HUDEP-2 (cell line): ENCODE measurements at regions not wholly inside any gene's neighbourhood (a gene's known extent, or its start where the extent isn't known, plus 50 kb on each side); places are given as distances from the start of the nearest gene placed in this dataset.

ENCODE experiments used
- DNase-seq, 76 experiments: peaks; one replicate each; lab custom pipeline; 2025; ENCODE audit not compliant: unreplicated experiment in 76 of 76; lab: John Stamatoyannopoulos, UW

- DNase-seq: no peak
Measured at GRCh38 chr6:43970068-43970912, 157.0 kb downstream of the MRPL14 start.

GRCh38 chr6:43969158-43969981 is 157.9 kb downstream of the MRPL14 start:
- DNase-seq: peak in 45 of 76 experiments; percentile 21 to 77 (median 52)

GRCh38 chr6:43968110-43968965 is 158.9 kb downstream of the MRPL14 start:
- no peak for DNase-seq

- DNase-seq: no peak
Measured at GRCh38 chr6:43967719-43968091, 159.5 kb downstream of the MRPL14 start.

GRCh38 chr6:43966853-43967718 is 160.2 kb downstream of the MRPL14 start:
- DNase-seq: no peak

GRCh38 chr6:43966374-43966658 is 160.9 kb downstream of the MRPL14 start:
- DNase-seq: no peak

GRCh38 chr6:43965628-43966373 is 161.5 kb downstream of the MRPL14 start:
- DNase-seq: no peak

- DNase-seq: no peak
Measured at GRCh38 chr6:43964659-43965570, 162.3 kb downstream of the MRPL14 start.

- no peak for DNase-seq
Measured at GRCh38 chr6:43963877-43964658, 163.2 kb downstream of the MRPL14 start.

- peak in 3 of 76 experiments; percentile 16 to 35 (median 25) for DNase-seq
Measured at GRCh38 chr6:43963203-43963602, 164.0 kb downstream of the MRPL14 start.

- DNase-seq: no peak
Measured at GRCh38 chr6:43962458-43962857, 164.8 kb downstream of the MRPL14 start.

- DNase-seq: no peak
Measured at GRCh38 chr6:43957273-43957672, 170.0 kb downstream of the MRPL14 start.

GRCh38 chr6:43956478-43956877 is 170.8 kb downstream of the MRPL14 start:
- no peak for DNase-seq

GRCh38 chr6:43954311-43955131 is 172.7 kb downstream of the MRPL14 start:
- DNase-seq: no peak

- peak in 9 of 76 experiments; percentile 18 to 38 (median 31) for DNase-seq
Measured at GRCh38 chr6:43953794-43954310, 173.4 kb downstream of the MRPL14 start.

GRCh38 chr6:43953256-43953655 is 174.0 kb downstream of the MRPL14 start:
- DNase-seq: no peak
